HepG2 (cell line): ENCODE measurements at regions not wholly inside any gene's neighbourhood (a gene's known extent, or its start where the extent isn't known, plus 50 kb on each side); places are given as distances from the start of the nearest gene placed in this dataset.

ENCODE experiments used
- EZH2 ChIP-seq: conservative IDR thresholded peaks from 2 replicates; pipeline ENCODE4 v1.6.1; 2012; ENCODE audit warnings: mild to moderate bottlenecking, low read depth, low read length, moderate library complexity
- NFIB ChIP-seq: sonication (generic); formaldehyde crosslinking; IDR thresholded peaks from 2 replicates; pipeline ENCODE4 v1.9.0; 2021; ENCODE audit warnings: missing genetic modification reagents, mild to moderate bottlenecking, borderline replicate concordance
- ZBTB8A ChIP-seq: sonication (generic); formaldehyde crosslinking; IDR thresholded peaks from 2 replicates; pipeline ENCODE4 v1.4.0; 2020; ENCODE audit warnings: mild to moderate bottlenecking, low read depth, missing genetic modification reagents, borderline replicate concordance
- ZNF232 ChIP-seq: sonication (generic); formaldehyde crosslinking; IDR thresholded peaks from 2 replicates; pipeline ENCODE4 v1.4.0; 2020; ENCODE audit warnings: missing genetic modification reagents, borderline replicate concordance

GRCh38 chr1:188043536-188044245, 1214.9 kb downstream of the PLA2G4A start:
- TF ChIP-seq ZBTB8A (CRISPR knock-in tag) (no peak), NFIB (CRISPR knock-in tag) (no peak), ZNF232 (CRISPR knock-in tag) (no peak), EZH2 (no peak)
